C4-2B (cell line): ENCODE measurements at regions not wholly inside any gene's neighbourhood (a gene's known extent, or its start where the extent isn't known, plus 50 kb on each side); places are given as distances from the start of the nearest gene placed in this dataset.

Experiments
- H3K27ac ChIP-seq: fragments of 450-650 bp; 2 replicates; pipeline ENCODE4 v1.5.1; 2017
- ZFX ChIP-seq: fragments of 450-650 bp; IDR thresholded peaks from 2 replicates; pipeline ENCODE4 v1.6.1; 2017
- TF ChIP-seq, protein P1 (sequence below): fragments of 450-650 bp; conservative IDR thresholded peaks from 2 replicates; pipeline ENCODE4 v1.5.1; 2017; ENCODE audit warnings: mild to moderate bottlenecking

DNA sequence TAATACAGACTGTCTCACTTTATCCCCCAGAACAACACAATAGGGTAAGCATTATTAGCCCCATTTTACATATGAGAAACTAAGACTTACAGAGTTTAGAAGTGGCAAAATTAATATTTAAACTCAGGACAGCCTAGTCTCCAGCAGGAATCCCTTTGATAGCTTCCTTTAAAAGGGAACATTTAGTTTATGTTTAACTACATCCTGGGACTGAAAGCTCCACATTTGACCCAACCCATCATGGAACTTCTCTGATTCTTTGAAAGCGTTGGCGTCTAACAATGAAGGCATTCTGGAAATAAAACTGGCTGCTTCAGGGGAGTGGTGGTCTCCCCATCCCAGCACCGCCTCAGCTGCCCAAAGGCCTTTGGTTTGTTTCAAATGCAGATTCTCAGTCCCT is 250.6 kb upstream of the NFIA start:
- TF ChIP-seq, protein P1, sequence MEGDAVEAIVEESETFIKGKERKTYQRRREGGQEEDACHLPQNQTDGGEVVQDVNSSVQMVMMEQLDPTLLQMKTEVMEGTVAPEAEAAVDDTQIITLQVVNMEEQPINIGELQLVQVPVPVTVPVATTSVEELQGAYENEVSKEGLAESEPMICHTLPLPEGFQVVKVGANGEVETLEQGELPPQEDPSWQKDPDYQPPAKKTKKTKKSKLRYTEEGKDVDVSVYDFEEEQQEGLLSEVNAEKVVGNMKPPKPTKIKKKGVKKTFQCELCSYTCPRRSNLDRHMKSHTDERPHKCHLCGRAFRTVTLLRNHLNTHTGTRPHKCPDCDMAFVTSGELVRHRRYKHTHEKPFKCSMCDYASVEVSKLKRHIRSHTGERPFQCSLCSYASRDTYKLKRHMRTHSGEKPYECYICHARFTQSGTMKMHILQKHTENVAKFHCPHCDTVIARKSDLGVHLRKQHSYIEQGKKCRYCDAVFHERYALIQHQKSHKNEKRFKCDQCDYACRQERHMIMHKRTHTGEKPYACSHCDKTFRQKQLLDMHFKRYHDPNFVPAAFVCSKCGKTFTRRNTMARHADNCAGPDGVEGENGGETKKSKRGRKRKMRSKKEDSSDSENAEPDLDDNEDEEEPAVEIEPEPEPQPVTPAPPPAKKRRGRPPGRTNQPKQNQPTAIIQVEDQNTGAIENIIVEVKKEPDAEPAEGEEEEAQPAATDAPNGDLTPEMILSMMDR: no peak
- TF ChIP-seq ZFX: no peak
- no peak overlapping the region for H3K27ac ChIP-seq

DNA sequence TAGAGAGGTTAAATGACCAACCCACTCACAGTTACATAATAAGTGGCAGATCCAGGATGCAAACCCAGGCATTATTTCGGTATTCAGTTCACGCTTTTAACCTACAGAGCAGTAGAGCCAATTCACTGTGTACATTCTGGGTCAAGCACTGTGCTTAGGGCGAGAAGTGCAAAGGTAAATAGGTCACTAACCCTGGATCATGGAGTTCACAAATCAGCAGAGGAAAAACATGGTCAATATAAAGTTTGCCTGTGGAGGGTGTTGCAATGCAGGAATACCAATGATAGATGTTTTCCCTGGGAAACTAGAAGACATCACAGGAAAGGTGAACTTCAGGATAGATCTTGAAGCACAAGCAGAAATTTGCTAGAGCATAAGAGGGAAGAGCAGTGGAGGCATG is 253.4 kb upstream of the NFIA start:
- TF ChIP-seq, protein P1: no peak
- no peak for TF ChIP-seq ZFX

DNA sequence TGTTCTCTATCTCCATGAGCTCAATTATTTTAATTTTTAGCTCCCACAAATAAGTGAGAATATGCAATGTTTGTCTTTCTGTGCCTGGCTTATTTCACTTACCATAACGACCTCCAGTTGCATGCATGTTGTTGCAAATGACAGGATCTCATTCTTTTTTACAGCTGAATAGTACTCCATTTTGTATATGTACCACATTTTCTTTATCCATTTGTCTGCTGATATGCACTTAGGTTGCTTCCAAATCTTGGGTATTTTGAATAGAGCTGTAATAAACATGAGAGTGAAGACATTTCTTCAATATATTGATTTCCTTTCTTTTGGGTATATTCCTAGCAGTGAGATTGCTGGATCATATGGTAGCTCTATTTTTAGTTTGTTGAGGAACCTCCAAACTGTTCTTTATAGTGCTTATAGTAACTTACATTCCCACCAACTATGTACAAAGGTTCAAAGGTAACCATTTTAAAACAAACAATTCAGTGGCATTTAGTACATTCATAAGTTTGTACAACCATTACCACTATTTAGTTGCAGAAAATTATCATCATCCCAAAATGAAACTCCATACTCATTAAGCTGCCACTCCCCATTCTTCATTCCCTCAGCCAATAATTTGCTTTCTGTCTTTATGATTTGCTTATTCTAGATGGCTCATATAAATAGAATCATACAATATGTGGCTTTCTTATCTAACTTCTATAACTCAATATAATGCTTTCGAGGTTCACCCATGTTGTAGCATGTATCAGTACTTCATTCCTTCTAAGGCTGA is 255.9 kb upstream of the NFIA start:
- H3K27ac ChIP-seq: no peak overlapping the region
- no peak for TF ChIP-seq ZFX
- TF ChIP-seq, protein P1: no peak

More for the DNA sequence above, 253.4 kb upstream of the NFIA start:
- no peak overlapping the region for H3K27ac ChIP-seq

DNA sequence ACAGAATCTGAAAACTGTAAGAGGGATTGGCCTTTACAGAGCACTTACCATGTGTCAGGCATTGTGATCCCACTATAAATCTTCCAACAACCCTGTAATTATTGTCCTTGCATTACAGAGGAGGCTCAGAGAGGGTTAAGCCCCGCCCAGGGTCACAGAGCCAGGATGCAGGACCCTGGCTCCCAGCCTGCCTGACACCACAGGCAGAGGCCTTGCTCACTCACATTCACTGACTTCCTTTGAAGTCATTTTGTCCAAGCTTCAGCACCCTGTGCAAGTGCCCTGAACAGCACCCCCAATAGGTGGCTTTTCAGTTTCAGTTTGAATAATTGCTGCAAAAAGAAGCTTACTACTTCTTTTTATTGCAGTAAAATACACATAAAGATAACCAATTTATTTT is 256.8 kb upstream of the NFIA start:
- H3K27ac ChIP-seq: no peak overlapping the region
- TF ChIP-seq, protein P1: no peak
- TF ChIP-seq ZFX: no peak

DNA sequence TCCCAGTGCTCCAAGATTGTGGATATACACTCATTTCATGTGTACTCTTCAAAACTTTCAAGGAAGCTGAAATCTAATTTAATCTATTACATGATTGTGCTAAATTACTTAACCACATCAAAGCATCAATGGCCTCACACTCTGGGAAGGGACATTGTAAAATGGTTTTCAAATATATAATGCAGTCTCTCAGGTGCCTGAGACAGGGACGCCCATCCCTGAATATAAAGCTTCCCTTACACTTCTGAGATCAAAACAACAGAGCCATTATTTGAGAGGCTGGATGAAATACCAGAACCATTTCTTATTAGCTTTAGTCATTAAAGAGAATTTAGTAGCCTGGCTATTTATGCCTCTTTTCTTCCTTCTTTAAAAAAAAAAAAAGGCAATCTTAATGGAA is 259.2 kb upstream of the NFIA start:
- no peak overlapping the region for H3K27ac ChIP-seq
- no peak for TF ChIP-seq ZFX
- TF ChIP-seq, protein P1: no peak

DNA sequence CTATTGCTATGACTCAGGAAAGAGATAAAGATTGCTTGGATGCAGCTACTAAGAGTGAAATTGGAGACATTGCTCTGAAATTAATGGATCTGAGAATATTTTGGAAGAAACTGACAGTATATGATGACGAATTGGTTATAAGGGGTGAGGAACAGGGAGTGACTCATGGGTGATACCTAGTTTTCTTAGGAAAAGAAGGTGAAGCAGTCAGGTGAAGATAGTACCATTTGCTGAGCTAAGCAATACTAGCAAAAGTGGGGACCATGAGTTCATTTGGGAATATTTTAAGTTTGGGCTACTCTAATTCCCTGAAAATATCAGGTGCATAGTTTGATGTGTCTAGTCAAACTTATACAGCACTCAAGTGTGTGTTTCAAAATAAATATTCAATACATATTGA is 260.1 kb upstream of the NFIA start:
- TF ChIP-seq, protein P1: no peak
- TF ChIP-seq ZFX: no peak

DNA sequence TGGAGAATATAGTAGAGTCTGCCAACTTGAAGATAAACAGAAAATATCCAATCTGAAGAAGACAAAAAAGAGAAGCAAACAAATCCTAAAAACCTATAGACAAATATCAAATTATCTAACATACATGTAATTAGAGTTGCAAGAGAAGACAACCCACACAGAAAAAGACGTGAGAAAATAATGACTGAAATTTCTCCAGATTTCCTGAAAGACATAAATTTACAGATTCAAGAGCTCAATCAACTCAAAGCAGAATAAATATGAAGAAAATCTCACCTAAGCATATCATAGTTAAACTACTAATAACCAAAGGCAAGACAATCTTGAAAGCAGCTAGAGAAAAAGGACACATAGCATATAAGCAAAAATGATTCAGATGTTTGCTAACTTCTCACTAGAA is 261.2 kb upstream of the NFIA start:
- TF ChIP-seq ZFX: no peak
- TF ChIP-seq, protein P1: no peak

More for the DNA sequence above, 260.1 kb upstream of the NFIA start:
- no peak overlapping the region for H3K27ac ChIP-seq

More for the DNA sequence above, 261.2 kb upstream of the NFIA start:
- no peak overlapping the region for H3K27ac ChIP-seq
